ENCODE measurements at regions not wholly inside any gene's neighbourhood (a gene's known extent, or its start where the extent isn't known, plus 50 kb on each side); places are given as distances from the start of the nearest gene placed in this dataset.

DNA sequence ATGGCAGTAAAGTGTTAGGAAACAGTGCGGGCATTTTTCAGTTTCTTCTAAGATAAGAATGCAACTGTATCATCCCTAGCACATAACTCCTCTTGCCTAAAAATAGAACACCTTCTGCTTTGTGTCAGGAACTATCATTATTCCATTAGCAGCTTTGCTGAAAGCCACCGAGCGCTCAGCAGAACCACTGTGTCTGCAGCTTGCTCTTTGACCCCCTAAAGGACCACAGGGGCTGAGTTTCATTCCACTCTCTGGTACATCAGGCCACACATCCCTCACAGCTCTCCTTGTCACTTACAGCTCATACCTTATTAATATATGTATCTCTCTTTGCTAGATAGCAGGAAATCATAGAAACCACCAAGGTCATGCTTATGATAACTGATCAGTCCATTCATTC is 360.2 kb downstream of the KCNA4 start:
- Mint-ChIP-seq H3K4me3 (no peak overlapping the region), H3K36me3 (no peaks in the 10 kb centered on the region), H3K4me1 (no peaks in the 10 kb centered on the region), H3K9me3 (peaks cover 4 to 16% (median 10%) of the 10 kb centered on the region in 3 donors), H3K27me3 (no peaks in the 10 kb centered on the region), H3K27ac (no peak overlapping the region)
- no peak for DNase-seq
- no peak overlapping the region for H3K27ac ChIP-seq (ENCODE audit: low read length)
- no peaks in the 10 kb centered on the region for H3K27me3 ChIP-seq (replicated peaks in 1 of 2; ENCODE audit: control insufficient read depth in 2 of 2, extremely low read depth in 1 of 2, insufficient read depth in 2 of 2, low read length in 1 of 2)
- H3K9me3 ChIP-seq = no peaks in the 10 kb centered on the region
- no peaks in the 10 kb centered on the region for H3K36me3 ChIP-seq (ENCODE audit: control insufficient read depth in 2 of 2, extremely low read depth in 1 of 2, insufficient read depth in 1 of 2, low read length in 1 of 2)
- WGBS (ENCODE audit: insufficient coverage) = 94% methylated on average over 2 of the region's 3 CpGs
- POLR2A ChIA-PET = no interaction called here
- ATAC-seq (replicated peaks in 1 of 4) = no peak
- no peaks in the 10 kb centered on the region for H3K4me1 ChIP-seq (ENCODE audit: control insufficient read depth in 1 of 2, extremely low read depth in 1 of 2, insufficient read depth in 2 of 2, low read length in 2 of 2)
- CTCF ChIA-PET = no interaction called here
- no peak overlapping the region for H3K4me3 ChIP-seq (ENCODE audit: control insufficient read depth in 1 of 2, extremely low read depth in 1 of 2, low read length in 1 of 2)

DNA sequence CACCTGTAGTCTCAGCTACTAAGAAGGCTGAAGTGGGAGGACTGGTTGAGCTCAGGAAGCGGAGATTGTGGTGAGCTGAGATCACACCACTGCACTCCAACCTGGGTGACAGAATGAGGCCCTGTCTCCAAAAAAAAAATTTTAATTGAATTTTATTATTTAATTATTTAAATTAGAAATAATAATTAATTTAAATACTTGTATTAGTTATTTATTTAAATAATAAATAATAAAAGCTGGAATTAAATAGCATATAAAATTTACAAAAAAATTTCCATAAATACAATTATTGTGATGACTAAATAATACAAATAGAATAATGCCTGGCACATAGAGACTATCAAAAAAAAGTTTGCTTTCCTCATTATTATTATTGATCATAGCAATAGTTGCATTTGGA is 371.5 kb downstream of the KCNA4 start:
- CTCF ChIA-PET = no interaction called here
- ATAC-seq (replicated peaks in 1 of 4) = no peak
- Mint-ChIP-seq H3K27ac (no peak overlapping the region), H3K9me3 (peaks cover 9 to 18% (median 16%) of the 10 kb centered on the region in 3 donors), H3K4me1 (no peaks in the 10 kb centered on the region), H3K36me3 (no peaks in the 10 kb centered on the region), H3K4me3 (no peak overlapping the region), H3K27me3 (no peaks in the 10 kb centered on the region)
- Histone ChIP-seq H3K4me3 (ENCODE audit: control insufficient read depth in 1 of 2, extremely low read depth in 1 of 2, low read length in 1 of 2) (no peak overlapping the region), H3K27me3 (replicated peaks in 1 of 2; ENCODE audit: control insufficient read depth in 2 of 2, extremely low read depth in 1 of 2, insufficient read depth in 2 of 2, low read length in 1 of 2) (no peaks in the 10 kb centered on the region), H3K4me1 (ENCODE audit: control insufficient read depth in 1 of 2, extremely low read depth in 1 of 2, insufficient read depth in 2 of 2, low read length in 2 of 2) (no peaks in the 10 kb centered on the region), H3K36me3 (ENCODE audit: control insufficient read depth in 2 of 2, extremely low read depth in 1 of 2, insufficient read depth in 1 of 2, low read length in 1 of 2) (no peaks in the 10 kb centered on the region), H3K27ac (ENCODE audit: low read length) (no peak overlapping the region), H3K9me3 (no peaks in the 10 kb centered on the region)
- no peak for DNase-seq
- POLR2A ChIA-PET = interaction anchor here (0.6 to 0.7 kb wide), 2 partner anchors 9 to 105 kb away, joined by 3 to 5 read pairs; no protein-coding TSS in a partner anchor
- no CpG with 5 or more reads among the region's 1 CpG for WGBS (ENCODE audit: insufficient coverage)

DNA sequence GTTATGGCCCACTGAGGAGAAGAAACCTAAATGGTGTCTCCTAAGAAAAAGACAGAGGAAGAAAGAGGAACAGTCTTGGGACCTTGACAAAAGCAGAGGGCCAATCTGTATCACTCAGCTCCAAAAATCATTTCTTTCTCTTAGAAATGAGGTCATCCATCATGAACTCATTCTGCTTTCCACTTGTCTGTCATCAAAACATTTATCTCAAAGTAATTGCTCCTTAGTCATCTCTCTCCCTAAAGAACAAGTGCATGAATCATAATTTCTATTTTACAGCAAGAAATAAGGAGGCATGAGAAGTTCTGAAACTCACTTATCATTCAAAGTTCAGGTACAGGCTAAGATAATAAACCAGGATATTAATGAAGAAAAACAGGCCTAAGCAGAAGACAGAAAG is 375.6 kb downstream of the KCNA4 start:
- ATAC-seq (replicated peaks in 1 of 4) (no peak), DNase-seq (no peak)
- H3K27me3 ChIP-seq (replicated peaks in 1 of 2; ENCODE audit: control insufficient read depth in 2 of 2, extremely low read depth in 1 of 2, insufficient read depth in 2 of 2, low read length in 1 of 2) = no peaks in the 10 kb centered on the region
- Mint-ChIP-seq H3K9me3 (peaks cover 7 to 19% (median 19%) of the 10 kb centered on the region in 3 donors), H3K36me3 (no peaks in the 10 kb centered on the region), H3K27ac (no peak overlapping the region), H3K4me3 (no peak overlapping the region), H3K27me3 (no peaks in the 10 kb centered on the region), H3K4me1 (no peaks in the 10 kb centered on the region)
- no peak overlapping the region for H3K27ac ChIP-seq (ENCODE audit: low read length)
- CTCF ChIA-PET = no interaction called here
- POLR2A ChIA-PET = no interaction called here
- H3K4me3 ChIP-seq (ENCODE audit: control insufficient read depth in 1 of 2, extremely low read depth in 1 of 2, low read length in 1 of 2) = no peak overlapping the region
- H3K9me3 ChIP-seq = no peaks in the 10 kb centered on the region
- no peaks in the 10 kb centered on the region for H3K36me3 ChIP-seq (ENCODE audit: control insufficient read depth in 2 of 2, extremely low read depth in 1 of 2, insufficient read depth in 1 of 2, low read length in 1 of 2)
- no peaks in the 10 kb centered on the region for H3K4me1 ChIP-seq (ENCODE audit: control insufficient read depth in 1 of 2, extremely low read depth in 1 of 2, insufficient read depth in 2 of 2, low read length in 2 of 2)

DNA sequence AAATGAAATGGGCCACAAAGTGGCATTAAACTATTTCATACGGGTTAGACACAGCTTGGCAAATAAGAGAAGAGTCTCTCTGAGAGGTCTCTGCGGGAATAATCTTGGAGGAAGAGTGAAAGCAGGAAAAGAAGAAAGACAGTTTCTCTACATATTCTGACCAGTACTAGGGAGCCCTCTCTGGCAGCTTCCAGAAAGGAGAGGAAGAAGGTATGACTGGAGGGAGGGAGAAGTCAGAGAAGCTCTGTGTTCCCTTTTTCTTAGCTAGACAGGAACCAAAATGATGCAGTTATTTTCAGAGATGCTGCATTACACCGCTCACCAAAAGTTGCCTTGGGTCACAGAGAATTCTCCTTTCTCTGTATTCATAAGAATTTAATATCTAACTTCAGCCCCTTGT is 382.1 kb downstream of the KCNA4 start:
- no peak for ATAC-seq (replicated peaks in 1 of 4)

DNA sequence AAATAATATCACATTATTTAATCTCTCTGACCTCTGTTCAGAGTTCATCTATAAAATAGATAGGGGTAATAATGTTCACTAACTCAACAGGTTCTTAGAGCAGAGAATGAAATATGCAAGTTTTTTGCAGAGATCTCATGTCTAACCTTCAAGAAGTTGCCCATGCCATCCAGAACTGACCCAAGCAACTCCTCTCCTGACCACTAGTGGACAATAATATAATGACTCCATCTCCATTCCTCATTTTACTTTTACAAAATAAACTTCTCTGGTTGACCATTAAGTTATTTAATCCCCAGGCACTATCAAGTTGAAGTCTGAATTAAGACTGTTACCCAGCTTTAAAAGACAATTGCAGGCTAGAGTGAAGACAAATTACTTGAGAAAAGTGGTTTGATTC is 382.6 kb downstream of the KCNA4 start:
- Mint-ChIP-seq H3K4me3 (no peak overlapping the region), H3K27ac (no peak overlapping the region), H3K27me3 (no peaks in the 10 kb centered on the region), H3K4me1 (no peaks in the 10 kb centered on the region), H3K36me3 (no peaks in the 10 kb centered on the region), H3K9me3 (peaks cover 14 to 29% (median 20%) of the 10 kb centered on the region in 3 donors)
- DNase-seq (no peak), ATAC-seq (replicated peaks in 1 of 4) (no peak)
- Histone ChIP-seq H3K27ac (ENCODE audit: low read length) (no peak overlapping the region), H3K4me3 (ENCODE audit: control insufficient read depth in 1 of 2, extremely low read depth in 1 of 2, low read length in 1 of 2) (no peak overlapping the region), H3K9me3 (no peaks in the 10 kb centered on the region), H3K27me3 (replicated peaks in 1 of 2; ENCODE audit: control insufficient read depth in 2 of 2, extremely low read depth in 1 of 2, insufficient read depth in 2 of 2, low read length in 1 of 2) (no peaks in the 10 kb centered on the region), H3K36me3 (ENCODE audit: control insufficient read depth in 2 of 2, extremely low read depth in 1 of 2, insufficient read depth in 1 of 2, low read length in 1 of 2) (no peaks in the 10 kb centered on the region), H3K4me1 (ENCODE audit: control insufficient read depth in 1 of 2, extremely low read depth in 1 of 2, insufficient read depth in 2 of 2, low read length in 2 of 2) (no peaks in the 10 kb centered on the region)
- ChIA-PET CTCF (no interaction called here), POLR2A (no interaction called here)

More for the DNA sequence above, 382.1 kb downstream of the KCNA4 start:
- H3K27ac Mint-ChIP-seq = no peak overlapping the region
- ChIA-PET CTCF (no interaction called here), POLR2A (no interaction called here)
- WGBS (ENCODE audit: insufficient coverage) = no CpG with 5 or more reads among the region's 3 CpGs
- peaks cover 10 to 26% (median 20%) of the 10 kb centered on the region in 3 donors for H3K9me3 Mint-ChIP-seq
- DNase-seq = no peak
- no peaks in the 10 kb centered on the region for H3K27me3 ChIP-seq (replicated peaks in 1 of 2; ENCODE audit: control insufficient read depth in 2 of 2, extremely low read depth in 1 of 2, insufficient read depth in 2 of 2, low read length in 1 of 2)
- no peak overlapping the region for H3K4me3 Mint-ChIP-seq
- H3K36me3 Mint-ChIP-seq = no peaks in the 10 kb centered on the region
- H3K27ac ChIP-seq (ENCODE audit: low read length) = no peak overlapping the region
- no peaks in the 10 kb centered on the region for H3K36me3 ChIP-seq (ENCODE audit: control insufficient read depth in 2 of 2, extremely low read depth in 1 of 2, insufficient read depth in 1 of 2, low read length in 1 of 2)
- no peaks in the 10 kb centered on the region for H3K4me1 ChIP-seq (ENCODE audit: control insufficient read depth in 1 of 2, extremely low read depth in 1 of 2, insufficient read depth in 2 of 2, low read length in 2 of 2)
- no peaks in the 10 kb centered on the region for H3K27me3 Mint-ChIP-seq
- H3K9me3 ChIP-seq = no peaks in the 10 kb centered on the region
- no peaks in the 10 kb centered on the region for H3K4me1 Mint-ChIP-seq
- H3K4me3 ChIP-seq (ENCODE audit: control insufficient read depth in 1 of 2, extremely low read depth in 1 of 2, low read length in 1 of 2) = no peak overlapping the region

DNA sequence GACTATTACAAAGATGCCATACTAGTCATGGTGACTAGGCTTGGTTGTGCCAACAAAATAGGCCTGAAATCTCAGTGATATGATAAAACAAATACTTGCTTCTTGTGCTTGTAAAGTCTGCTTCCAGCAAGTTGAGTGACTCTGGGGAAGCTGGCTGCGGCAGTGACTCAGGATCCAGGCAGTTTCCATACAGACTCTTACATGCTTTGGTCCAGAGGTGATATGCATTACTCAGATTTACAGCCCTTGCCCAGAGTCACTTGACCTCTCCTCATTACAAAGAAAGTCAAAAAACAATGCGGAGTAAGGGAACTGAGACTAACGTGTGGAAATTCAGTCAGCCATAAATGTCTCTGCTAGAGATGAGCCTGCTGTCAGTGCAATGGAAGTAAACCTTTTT is 387.5 kb downstream of the KCNA4 start:
- Histone ChIP-seq H3K27me3 (replicated peaks in 1 of 2; ENCODE audit: control insufficient read depth in 2 of 2, extremely low read depth in 1 of 2, insufficient read depth in 2 of 2, low read length in 1 of 2) (no peaks in the 10 kb centered on the region), H3K27ac (ENCODE audit: low read length) (no peak overlapping the region), H3K4me1 (ENCODE audit: control insufficient read depth in 1 of 2, extremely low read depth in 1 of 2, insufficient read depth in 2 of 2, low read length in 2 of 2) (no peaks in the 10 kb centered on the region), H3K4me3 (ENCODE audit: control insufficient read depth in 1 of 2, extremely low read depth in 1 of 2, low read length in 1 of 2) (no peak overlapping the region), H3K9me3 (no peaks in the 10 kb centered on the region), H3K36me3 (ENCODE audit: control insufficient read depth in 2 of 2, extremely low read depth in 1 of 2, insufficient read depth in 1 of 2, low read length in 1 of 2) (no peaks in the 10 kb centered on the region)
- ChIA-PET CTCF (no interaction called here), POLR2A (no interaction called here)
- ATAC-seq (replicated peaks in 1 of 4) (no peak), DNase-seq (no peak)
- Mint-ChIP-seq H3K27ac (no peak overlapping the region), H3K9me3 (peaks cover 8 to 29% (median 11%) of the 10 kb centered on the region in 3 donors), H3K4me1 (no peaks in the 10 kb centered on the region), H3K4me3 (no peak overlapping the region), H3K27me3 (no peaks in the 10 kb centered on the region), H3K36me3 (no peaks in the 10 kb centered on the region)
- 100% methylated on average over 1 of the region's 3 CpGs for WGBS (ENCODE audit: insufficient coverage)

DNA sequence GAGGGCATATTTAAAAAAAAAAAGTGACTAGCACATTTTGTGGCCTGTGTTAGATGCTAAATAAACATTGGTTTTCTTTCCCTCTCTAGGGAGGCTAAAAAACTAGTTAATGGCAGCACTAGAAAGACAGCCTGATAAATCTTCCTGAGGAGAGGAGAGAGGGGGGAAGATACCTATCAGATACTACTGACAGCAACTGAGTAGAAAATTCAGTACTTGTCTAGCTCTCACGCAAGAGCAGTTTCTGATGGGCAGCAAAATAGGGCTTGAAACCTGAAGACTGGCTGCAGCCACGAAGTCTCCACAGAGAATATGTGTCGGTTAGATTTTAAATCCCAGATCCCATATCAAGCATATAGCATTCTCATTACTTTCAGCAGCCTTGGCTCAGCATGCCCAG is 388.2 kb downstream of the KCNA4 start:
- no peak overlapping the region for H3K4me3 Mint-ChIP-seq
- CTCF ChIA-PET = no interaction called here

More for the DNA sequence above, 388.2 kb downstream of the KCNA4 start:
- DNase-seq (no peak), ATAC-seq (replicated peaks in 1 of 4) (no peak)
- H3K36me3 ChIP-seq (ENCODE audit: control insufficient read depth in 2 of 2, extremely low read depth in 1 of 2, insufficient read depth in 1 of 2, low read length in 1 of 2) = no peaks in the 10 kb centered on the region
- no peaks in the 10 kb centered on the region for H3K27me3 ChIP-seq (replicated peaks in 1 of 2; ENCODE audit: control insufficient read depth in 2 of 2, extremely low read depth in 1 of 2, insufficient read depth in 2 of 2, low read length in 1 of 2)
- Mint-ChIP-seq H3K4me1 (no peaks in the 10 kb centered on the region), H3K9me3 (peaks cover 8 to 31% (median 14%) of the 10 kb centered on the region in 3 donors), H3K27ac (no peak overlapping the region), H3K36me3 (no peaks in the 10 kb centered on the region), H3K27me3 (no peaks in the 10 kb centered on the region)
- H3K4me1 ChIP-seq (ENCODE audit: control insufficient read depth in 1 of 2, extremely low read depth in 1 of 2, insufficient read depth in 2 of 2, low read length in 2 of 2) = no peaks in the 10 kb centered on the region
- POLR2A ChIA-PET = no interaction called here
- no peaks in the 10 kb centered on the region for H3K9me3 ChIP-seq
- H3K4me3 ChIP-seq (ENCODE audit: control insufficient read depth in 1 of 2, extremely low read depth in 1 of 2, low read length in 1 of 2) = no peak overlapping the region
- no peak overlapping the region for H3K27ac ChIP-seq (ENCODE audit: low read length)
- 80% methylated on average over 1 of the region's 3 CpGs for WGBS (ENCODE audit: insufficient coverage)
